Mesenchymal stem cell (in vitro differentiated cells and primary cell): ENCODE measurements at regions not wholly inside any gene's neighbourhood (a gene's known extent, or its start where the extent isn't known, plus 50 kb on each side); places are given as distances from the start of the nearest gene placed in this dataset.
A peak's percentile ranks its signal among the peaks of the same experiment; 100 is the strongest.

Experiments used
- DNase-seq: peaks from one replicate; pipeline ENCODE4 v3.0.0-alpha.2; 2013
- H2AFZ ChIP-seq: one replicate; pipeline ENCODE4 v1.6.1; 2013; ENCODE audit warnings: low read depth, mild to moderate bottlenecking, control low read depth, inconsistent platforms, low read length, moderate library complexity
- H2AK5ac ChIP-seq: 2 replicates; pipeline ENCODE4 v1.6.1; 2013; ENCODE audit warnings: low read length, moderate library complexity, mild to moderate bottlenecking, inconsistent platforms; ENCODE audit not compliant: severe bottlenecking
- H2BK120ac ChIP-seq: one replicate; pipeline ENCODE4 v1.6.1; 2013; ENCODE audit warnings: low read depth, mild to moderate bottlenecking, inconsistent platforms, low read length, moderate library complexity
- H2BK12ac ChIP-seq, 2 experiments: one replicate each; pipeline ENCODE4 v1.6.1; 2013; ENCODE audit warnings: inconsistent platforms in 2 of 2, low read length in 2 of 2, mild to moderate bottlenecking in 2 of 2, moderate library complexity in 2 of 2, control low read depth in 1 of 2
- H2BK15ac ChIP-seq: one replicate; pipeline ENCODE4 v1.6.1; 2013; ENCODE audit warnings: mild to moderate bottlenecking, low read depth, inconsistent platforms; ENCODE audit not compliant: poor library complexity, severe bottlenecking
- H2BK5ac ChIP-seq: 2 replicates; pipeline ENCODE4 v1.6.1; 2013; ENCODE audit warnings: low read depth, mild to moderate bottlenecking, low read length, control low read depth, inconsistent platforms; ENCODE audit not compliant: poor library complexity, severe bottlenecking
- H3K14ac ChIP-seq, 2 experiments: one replicate each; pipeline ENCODE4 v1.6.1; 2013; ENCODE audit warnings: inconsistent platforms in 2 of 2, low read length in 2 of 2, control low read depth in 1 of 2, mild to moderate bottlenecking in 1 of 2, moderate library complexity in 1 of 2
- H3K18ac ChIP-seq, 2 experiments: one replicate each; pipeline ENCODE4 v1.6.1; 2013; ENCODE audit warnings: inconsistent platforms in 2 of 2, low read length in 2 of 2, control low read depth in 1 of 2, low read depth in 1 of 2, mild to moderate bottlenecking in 1 of 2
- H3K23ac ChIP-seq, 2 experiments: one replicate each; pipeline ENCODE4 v1.6.1; 2013; ENCODE audit warnings: inconsistent platforms in 2 of 2, low read length in 2 of 2, mild to moderate bottlenecking in 2 of 2, moderate library complexity in 2 of 2, control low read depth in 1 of 2
- H3K27ac ChIP-seq: 2 replicates; pipeline ENCODE4 v1.5.1; 2013; ENCODE audit warnings: mild to moderate bottlenecking, moderate library complexity, low read length, control low read depth, inconsistent platforms; ENCODE audit not compliant: poor library complexity, severe bottlenecking
- H3K27me3 ChIP-seq, 2 experiments: 2 replicates each; pipeline versions ENCODE4 v1.6.1 to v1.7.0; 2013; ENCODE audit warnings: low read length in 2 of 2, mild to moderate bottlenecking in 2 of 2, moderate library complexity in 2 of 2, control low read depth in 1 of 2, inconsistent platforms in 1 of 2; ENCODE audit not compliant: control insufficient read depth in 1 of 2, insufficient read depth in 1 of 2
- H3K36me3 ChIP-seq, 2 experiments: 2 replicates each; pipeline versions ENCODE4 v1.6.1 to v1.7.0; 2013; ENCODE audit warnings: low read length in 2 of 2, control low read depth in 1 of 2, inconsistent platforms in 1 of 2, low read depth in 1 of 2, mild to moderate bottlenecking in 1 of 2; ENCODE audit not compliant: insufficient read depth in 2 of 2, control insufficient read depth in 1 of 2
- H3K4ac ChIP-seq, 2 experiments: one replicate each; pipeline ENCODE4 v1.6.1; 2013; ENCODE audit warnings: inconsistent platforms in 2 of 2, low read length in 2 of 2, mild to moderate bottlenecking in 2 of 2, moderate library complexity in 2 of 2, control low read depth in 1 of 2, low read depth in 1 of 2
- H3K4me1 ChIP-seq: 2 replicates; pipeline ENCODE4 v1.6.1; 2013; ENCODE audit warnings: low read depth, low read length, control low read depth; ENCODE audit not compliant: control insufficient read depth, insufficient read depth
- H3K4me2 ChIP-seq: 2 replicates; pipeline ENCODE4 v1.6.1; 2013; ENCODE audit warnings: low read length, mild to moderate bottlenecking, inconsistent platforms; ENCODE audit not compliant: poor library complexity, severe bottlenecking
- H3K4me3 ChIP-seq, 2 experiments: 2 replicates each; pipeline versions ENCODE4 v1.5.1 to v1.7.0; 2013; ENCODE audit warnings: low read length in 2 of 2, mild to moderate bottlenecking in 2 of 2, control low read depth in 1 of 2, low read depth in 1 of 2; ENCODE audit not compliant: insufficient read depth in 1 of 2
- H3K79me1 ChIP-seq: replicated peaks from 2 replicates; pipeline ENCODE4 v1.6.1; 2013; ENCODE audit warnings: mild to moderate bottlenecking, control low read depth, low read length, inconsistent platforms; ENCODE audit not compliant: poor library complexity, severe bottlenecking
- H3K9ac ChIP-seq: 2 replicates; pipeline ENCODE4 v1.7.0; 2013; ENCODE audit warnings: mild to moderate bottlenecking, low read length, moderate library complexity
- H3K9me3 ChIP-seq: 2 replicates; pipeline ENCODE4 v1.7.0; 2013; ENCODE audit warnings: mild to moderate bottlenecking, low read length; ENCODE audit not compliant: control insufficient read depth
- H4K8ac ChIP-seq: one replicate; pipeline ENCODE4 v1.6.1; 2013; ENCODE audit warnings: inconsistent platforms, mild to moderate bottlenecking, low read length, moderate library complexity
- H4K91ac ChIP-seq: one replicate; pipeline ENCODE4 v1.6.1; 2013; ENCODE audit warnings: mild to moderate bottlenecking, low read length, inconsistent platforms
- WGBS: methylation state at CpG from one replicate; pipeline ENCODE4 v1.1.7; 2013; ENCODE audit warnings: mixed read lengths; 5-methylcytosine and 5-hydroxymethylcytosine counted together

GRCh38 chr2:19807346-19807745 is 94.4 kb downstream of the TTC32 start:
- Histone ChIP-seq H3K23ac (no peak overlapping the region), H2AFZ (no peak overlapping the region), H3K9me3 (no peaks in the 10 kb centered on the region), H2BK12ac (no peak overlapping the region), H2AK5ac (peak overlapping the region; percentile 51), H3K4ac (no peak overlapping the region), H3K4me1 (peaks cover 18% of the 10 kb centered on the region), H2BK15ac (no peak overlapping the region), H3K4me2 (no peak overlapping the region), H3K18ac (no peak overlapping the region), H3K27ac (no peak overlapping the region), H3K14ac (no peak overlapping the region), H2BK5ac (no peak overlapping the region), H4K91ac (no peak overlapping the region), H3K36me3 (no peaks in the 10 kb centered on the region), H3K4me3 (no peak overlapping the region), H3K79me1 (no peaks in the 10 kb centered on the region), H2BK120ac (no peak overlapping the region), H3K9ac (no peak overlapping the region), H4K8ac (no peak overlapping the region), H3K27me3 (peaks cover 0 to 22% of the 10 kb centered on the region in 2 experiments)
- no peak for DNase-seq

- H3K79me1 ChIP-seq, result no peaks in the 10 kb centered on the region
- no peak overlapping the region for H3K18ac ChIP-seq
- no peak overlapping the region for H2BK5ac ChIP-seq
- peak overlapping the region; percentile 12 for H4K91ac ChIP-seq
- no peak overlapping the region for H3K4me3 ChIP-seq
- peak overlapping the region; percentile 20 for H2BK15ac ChIP-seq
- H3K36me3 ChIP-seq, result no peaks in the 10 kb centered on the region
- H3K4me2 ChIP-seq, result no peak overlapping the region
- no CpG with 5 or more reads among the region's 2 CpGs for WGBS
- peak overlapping the region; percentile 51 for H2AK5ac ChIP-seq
- H2BK120ac ChIP-seq, result no peak overlapping the region
- no peak overlapping the region for H3K27ac ChIP-seq
- H3K4ac ChIP-seq, result no peak overlapping the region
- DNase-seq, result no peak
- H4K8ac ChIP-seq, result no peak overlapping the region
- H3K9ac ChIP-seq, result no peak overlapping the region
- peaks cover 21% of the 10 kb centered on the region for H3K4me1 ChIP-seq
- H2BK12ac ChIP-seq, result no peak overlapping the region
- no peak overlapping the region for H3K14ac ChIP-seq
- no peaks in the 10 kb centered on the region for H3K9me3 ChIP-seq
- H3K27me3 ChIP-seq, result peaks cover 0 to 22% of the 10 kb centered on the region in 2 experiments
- no peak overlapping the region for H3K23ac ChIP-seq
- H2AFZ ChIP-seq, result no peak overlapping the region
Measured at GRCh38 chr2:19806591-19806990, 95.2 kb downstream of the TTC32 start.

GRCh38 chr2:19806131-19806530 is 95.7 kb downstream of the TTC32 start:
- no peak overlapping the region for H3K18ac ChIP-seq
- no peak for DNase-seq
- H3K14ac ChIP-seq, result no peak overlapping the region
- no peak overlapping the region for H3K4me3 ChIP-seq
- H3K4me1 ChIP-seq, result peaks cover 21% of the 10 kb centered on the region
- H3K36me3 ChIP-seq, result no peaks in the 10 kb centered on the region
- H2BK5ac ChIP-seq, result no peak overlapping the region
- no peak overlapping the region for H4K91ac ChIP-seq
- peak overlapping the region; percentile 70 for H2AK5ac ChIP-seq
- H2BK120ac ChIP-seq, result no peak overlapping the region
- H3K4me2 ChIP-seq, result no peak overlapping the region
- H4K8ac ChIP-seq, result no peak overlapping the region
- H3K23ac ChIP-seq, result no peak overlapping the region
- no peaks in the 10 kb centered on the region for H3K79me1 ChIP-seq
- H3K9me3 ChIP-seq, result no peaks in the 10 kb centered on the region
- H2BK15ac ChIP-seq, result peak overlapping the region; percentile 26
- no peak overlapping the region for H2AFZ ChIP-seq
- no peak overlapping the region for H3K9ac ChIP-seq
- peaks cover 0 to 22% of the 10 kb centered on the region in 2 experiments for H3K27me3 ChIP-seq
- H2BK12ac ChIP-seq, result no peak overlapping the region
- 100% methylated on average over 4 of the region's 4 CpGs for WGBS
- no peak overlapping the region for H3K4ac ChIP-seq
- no peak overlapping the region for H3K27ac ChIP-seq

- Histone ChIP-seq H3K9me3 (no peaks in the 10 kb centered on the region), H3K9ac (no peak overlapping the region), H3K14ac (no peak overlapping the region), H4K8ac (no peak overlapping the region), H4K91ac (no peak overlapping the region), H3K23ac (no peak overlapping the region), H3K18ac (no peak overlapping the region), H3K4ac (peak overlapping the region in 1 of 2 experiments; percentile 5), H3K4me2 (no peak overlapping the region), H3K4me3 (no peak overlapping the region), H2AFZ (no peak overlapping the region), H3K79me1 (no peaks in the 10 kb centered on the region), H2BK120ac (no peak overlapping the region), H2BK15ac (no peak overlapping the region), H2BK5ac (no peak overlapping the region), H3K36me3 (no peaks in the 10 kb centered on the region), H3K27me3 (peaks cover 0 to 22% of the 10 kb centered on the region in 2 experiments), H3K4me1 (peaks cover 27% of the 10 kb centered on the region), H3K27ac (no peak overlapping the region), H2AK5ac (peak overlapping the region; percentile 94), H2BK12ac (peak overlapping the region in 1 of 2 experiments; percentile 44)
- no peak for DNase-seq
- WGBS, result 91% methylated on average over 4 of the region's 4 CpGs
Measured at GRCh38 chr2:19805266-19805665, 96.5 kb downstream of the TTC32 start.
